ENCODE measurements at regions not wholly inside any gene's neighbourhood (a gene's known extent, or its start where the extent isn't known, plus 50 kb on each side); places are given as distances from the start of the nearest gene placed in this dataset.

- TF ChIP-seq, protein P1, sequence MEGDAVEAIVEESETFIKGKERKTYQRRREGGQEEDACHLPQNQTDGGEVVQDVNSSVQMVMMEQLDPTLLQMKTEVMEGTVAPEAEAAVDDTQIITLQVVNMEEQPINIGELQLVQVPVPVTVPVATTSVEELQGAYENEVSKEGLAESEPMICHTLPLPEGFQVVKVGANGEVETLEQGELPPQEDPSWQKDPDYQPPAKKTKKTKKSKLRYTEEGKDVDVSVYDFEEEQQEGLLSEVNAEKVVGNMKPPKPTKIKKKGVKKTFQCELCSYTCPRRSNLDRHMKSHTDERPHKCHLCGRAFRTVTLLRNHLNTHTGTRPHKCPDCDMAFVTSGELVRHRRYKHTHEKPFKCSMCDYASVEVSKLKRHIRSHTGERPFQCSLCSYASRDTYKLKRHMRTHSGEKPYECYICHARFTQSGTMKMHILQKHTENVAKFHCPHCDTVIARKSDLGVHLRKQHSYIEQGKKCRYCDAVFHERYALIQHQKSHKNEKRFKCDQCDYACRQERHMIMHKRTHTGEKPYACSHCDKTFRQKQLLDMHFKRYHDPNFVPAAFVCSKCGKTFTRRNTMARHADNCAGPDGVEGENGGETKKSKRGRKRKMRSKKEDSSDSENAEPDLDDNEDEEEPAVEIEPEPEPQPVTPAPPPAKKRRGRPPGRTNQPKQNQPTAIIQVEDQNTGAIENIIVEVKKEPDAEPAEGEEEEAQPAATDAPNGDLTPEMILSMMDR (IDR thresholded peaks at IDR 0.05; ENCODE audit: insufficient read depth, low read length, poor library complexity, severe bottlenecking): no peak
- TF ChIP-seq EZH2phosphoT487 (conservative IDR thresholded peaks at IDR 0.05; ENCODE audit: low read length): no peak
Measured at GRCh38 chr17:79366988-79367571, 243.8 kb downstream of the RBFOX3 start.

Measured in SU-DHL-6 (cell line).